Neuron (in vitro differentiated cells): ENCODE measurements at regions not wholly inside any gene's neighbourhood (a gene's known extent, or its start where the extent isn't known, plus 50 kb on each side); places are given as distances from the start of the nearest gene placed in this dataset.
"Not testable (repeated sequence)": the region's sequence is repeated elsewhere in the genome, so short reads cannot be mapped to it uniquely, and the experiment has no call there.

Source experiments
- H2AFZ ChIP-seq: one replicate; pipeline ENCODE4 v1.6.1; 2013; ENCODE audit warnings: low read depth, mild to moderate bottlenecking, inconsistent platforms, low read length, moderate library complexity
- H3K27me3 ChIP-seq: one replicate; pipeline ENCODE4 v1.6.1; 2013; ENCODE audit warnings: low read length; ENCODE audit not compliant: insufficient read depth
- H3K36me3 ChIP-seq: one replicate; pipeline ENCODE4 v1.6.1; 2013; ENCODE audit warnings: low read length; ENCODE audit not compliant: insufficient read depth
- H3K4me1 ChIP-seq: one replicate; pipeline ENCODE4 v1.6.1; 2013; ENCODE audit warnings: low read length; ENCODE audit not compliant: insufficient read depth
- H3K4me3 ChIP-seq: 2 replicates; pipeline ENCODE4 v1.5.1; 2013; ENCODE audit warnings: mild to moderate bottlenecking, low read length, moderate library complexity
- H3K9me3 ChIP-seq: one replicate; pipeline ENCODE4 v1.6.1; 2013; ENCODE audit warnings: low read length

GRCh38 chr3:103863381-103863780 lies 1428.6 kb downstream of the ZPLD1 start:
- H3K9me3 ChIP-seq: no peaks in the 10 kb centered on the region
- H3K4me1 ChIP-seq: no peaks in the 10 kb centered on the region
- no peaks in the 10 kb centered on the region for H3K27me3 ChIP-seq
- no peaks in the 10 kb centered on the region for H3K36me3 ChIP-seq
- H2AFZ ChIP-seq: no peak overlapping the region
- no peak overlapping the region for H3K4me3 ChIP-seq

GRCh38 chr3:103866113-103866512 lies 1431.3 kb downstream of the ZPLD1 start:
- H3K4me3 ChIP-seq: no peak overlapping the region
- no peaks in the 10 kb centered on the region for H3K9me3 ChIP-seq
- no peak overlapping the region for H2AFZ ChIP-seq

GRCh38 chr3:103873021-103873420 lies 1438.2 kb downstream of the ZPLD1 start:
- Histone ChIP-seq H3K27me3 (no peaks in the 10 kb centered on the region), H3K4me1 (no peaks in the 10 kb centered on the region), H2AFZ (no peak overlapping the region), H3K4me3 (no peak overlapping the region), H3K9me3 (no peaks in the 10 kb centered on the region), H3K36me3 (no peaks in the 10 kb centered on the region)

More at GRCh38 chr3:103866113-103866512, 1431.3 kb downstream of the ZPLD1 start:
- no peaks in the 10 kb centered on the region for H3K27me3 ChIP-seq
- no peaks in the 10 kb centered on the region for H3K36me3 ChIP-seq
- no peaks in the 10 kb centered on the region for H3K4me1 ChIP-seq

- Histone ChIP-seq H3K4me3 (no peak overlapping the region), H3K9me3 (no peaks in the 10 kb centered on the region), H3K4me1 (no peaks in the 10 kb centered on the region), H2AFZ (no peak overlapping the region), H3K27me3 (no peaks in the 10 kb centered on the region), H3K36me3 (no peaks in the 10 kb centered on the region)
Measured at GRCh38 chr3:103873897-103874545, 1439.2 kb downstream of the ZPLD1 start.

- not testable (repeated sequence) for H3K4me1 ChIP-seq, H3K27me3 ChIP-seq, H3K4me3 ChIP-seq, H3K36me3 ChIP-seq, H3K9me3 ChIP-seq, H2AFZ ChIP-seq
Measured at GRCh38 chr3:103881809-103882208, 1447.0 kb downstream of the ZPLD1 start.

- no peaks in the 10 kb centered on the region for H3K36me3 ChIP-seq
- no peaks in the 10 kb centered on the region for H3K27me3 ChIP-seq
- no peak overlapping the region for H2AFZ ChIP-seq
- no peaks in the 10 kb centered on the region for H3K9me3 ChIP-seq
- H3K4me3 ChIP-seq: no peak overlapping the region
- H3K4me1 ChIP-seq: no peaks in the 10 kb centered on the region
Measured at GRCh38 chr3:103889675-103890074, 1454.9 kb downstream of the ZPLD1 start.

- no peaks in the 10 kb centered on the region for H3K36me3 ChIP-seq
- no peaks in the 10 kb centered on the region for H3K27me3 ChIP-seq
- no peaks in the 10 kb centered on the region for H3K9me3 ChIP-seq
- H3K4me3 ChIP-seq: no peak overlapping the region
- H2AFZ ChIP-seq: no peak overlapping the region
- no peaks in the 10 kb centered on the region for H3K4me1 ChIP-seq
Measured at GRCh38 chr3:103894162-103894822, 1459.5 kb downstream of the ZPLD1 start.

- H3K4me1 ChIP-seq: no peaks in the 10 kb centered on the region
- H2AFZ ChIP-seq: no peak overlapping the region
- no peaks in the 10 kb centered on the region for H3K27me3 ChIP-seq
- H3K9me3 ChIP-seq: no peaks in the 10 kb centered on the region
- H3K4me3 ChIP-seq: no peak overlapping the region
- no peaks in the 10 kb centered on the region for H3K36me3 ChIP-seq
Measured at GRCh38 chr3:103899328-103899727, 1464.5 kb downstream of the ZPLD1 start.

- H3K27me3 ChIP-seq: no peaks in the 10 kb centered on the region
- no peaks in the 10 kb centered on the region for H3K36me3 ChIP-seq
- no peaks in the 10 kb centered on the region for H3K9me3 ChIP-seq
Measured at GRCh38 chr3:103904991-103905390, 1461.7 kb upstream of the ALCAM start.

GRCh38 chr3:103906304-103906703 lies 1460.4 kb upstream of the ALCAM start:
- Histone ChIP-seq H3K27me3 (no peaks in the 10 kb centered on the region), H3K9me3 (no peaks in the 10 kb centered on the region), H3K36me3 (no peaks in the 10 kb centered on the region), H3K4me1 (peaks cover 2% of the 10 kb centered on the region), H2AFZ (no peak overlapping the region), H3K4me3 (no peak overlapping the region)

More at GRCh38 chr3:103904991-103905390, 1461.7 kb upstream of the ALCAM start:
- Histone ChIP-seq H3K4me1 (no peaks in the 10 kb centered on the region), H3K4me3 (no peak overlapping the region), H2AFZ (no peak overlapping the region)

- no peaks in the 10 kb centered on the region for H3K9me3 ChIP-seq
- H3K4me1 ChIP-seq: peaks cover 2% of the 10 kb centered on the region
- H2AFZ ChIP-seq: no peak overlapping the region
- H3K36me3 ChIP-seq: no peaks in the 10 kb centered on the region
- no peak overlapping the region for H3K4me3 ChIP-seq
- no peaks in the 10 kb centered on the region for H3K27me3 ChIP-seq
Measured at GRCh38 chr3:103906808-103907207, 1459.9 kb upstream of the ALCAM start.

- Histone ChIP-seq H2AFZ (no peak overlapping the region), H3K9me3 (no peaks in the 10 kb centered on the region), H3K27me3 (no peaks in the 10 kb centered on the region), H3K4me3 (no peak overlapping the region), H3K4me1 (peaks cover 2% of the 10 kb centered on the region), H3K36me3 (no peaks in the 10 kb centered on the region)
Measured at GRCh38 chr3:103907567-103907966, 1459.1 kb upstream of the ALCAM start.

GRCh38 chr3:103909395-103909794 lies 1457.3 kb upstream of the ALCAM start:
- no peaks in the 10 kb centered on the region for H3K36me3 ChIP-seq

GRCh38 chr3:103918336-103918735 lies 1448.4 kb upstream of the ALCAM start:
- Histone ChIP-seq H3K4me3 (no peak overlapping the region), H2AFZ (no peak overlapping the region), H3K27me3 (no peaks in the 10 kb centered on the region), H3K36me3 (no peaks in the 10 kb centered on the region), H3K4me1 (no peaks in the 10 kb centered on the region), H3K9me3 (no peaks in the 10 kb centered on the region)

More at GRCh38 chr3:103909395-103909794, 1457.3 kb upstream of the ALCAM start:
- Histone ChIP-seq H3K4me1 (peaks cover 2% of the 10 kb centered on the region), H3K27me3 (no peaks in the 10 kb centered on the region), H3K9me3 (no peaks in the 10 kb centered on the region), H3K4me3 (no peak overlapping the region), H2AFZ (no peak overlapping the region)
